ENCODE measurements at regions not wholly inside any gene's neighbourhood (a gene's known extent, or its start where the extent isn't known, plus 50 kb on each side); places are given as distances from the start of the nearest gene placed in this dataset.

- Histone ChIP-seq H3K9me3 (ENCODE audit: low read depth, low read length) (no peaks in the 10 kb centered on the region), H3K9ac (ENCODE audit: insufficient read length) (no peak overlapping the region), H3K36me3 (ENCODE audit: insufficient read depth, low read length) (no peaks in the 10 kb centered on the region), H3K27ac (no peak overlapping the region), H3K4me3 (no peak overlapping the region)
- no peak for TF ChIP-seq EZH2 (IDR thresholded peaks at IDR 0.05)
- no peak for TF ChIP-seq FOXP2 (optimal IDR thresholded peaks at IDR 0.05; ENCODE audit: control extremely low read depth, extremely low read length, insufficient read depth)
- TF ChIP-seq POLR2AphosphoS5 (IDR thresholded peaks at IDR 0.05; ENCODE audit: borderline replicate concordance, low read depth, low read length): no peak
- no peak for DNase-seq (ENCODE audit: low read depth, low spot score)
Measured at GRCh38 chr6:164005004-164005711, 590.6 kb downstream of the QKI start.

DNA sequence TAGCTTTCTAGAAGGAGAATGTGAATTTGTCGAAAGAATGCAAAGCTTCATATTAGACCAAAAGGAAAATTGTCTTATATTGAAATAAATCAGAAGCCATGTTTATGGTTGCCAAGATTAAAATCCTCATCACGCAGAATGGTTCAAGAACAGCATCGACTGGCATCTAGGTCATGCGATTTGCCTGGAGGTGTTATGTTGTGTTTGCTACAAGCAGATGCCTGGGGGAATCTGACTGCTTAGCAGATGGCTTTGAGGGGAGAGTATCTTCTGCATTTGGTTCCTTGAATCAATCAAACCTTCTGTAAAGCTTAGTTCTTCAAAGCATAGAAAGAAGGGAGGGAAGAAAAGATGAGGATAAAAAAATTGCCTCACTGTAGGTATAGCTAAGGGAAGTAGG is 585.8 kb downstream of the QKI start:
- Histone ChIP-seq H3K9me3 (ENCODE audit: low read depth, low read length) (no peaks in the 10 kb centered on the region), H3K9ac (ENCODE audit: insufficient read length) (no peak overlapping the region), H3K4me3 (no peak overlapping the region), H3K36me3 (ENCODE audit: insufficient read depth, low read length) (no peaks in the 10 kb centered on the region), H3K27ac (no peak overlapping the region)
- no peak for DNase-seq (ENCODE audit: low read depth, low spot score)
- TF ChIP-seq EZH2 (IDR thresholded peaks at IDR 0.05) (no peak), FOXP2 (optimal IDR thresholded peaks at IDR 0.05; ENCODE audit: control extremely low read depth, extremely low read length, insufficient read depth) (no peak), POLR2AphosphoS5 (IDR thresholded peaks at IDR 0.05; ENCODE audit: borderline replicate concordance, low read depth, low read length) (no peak)

DNA sequence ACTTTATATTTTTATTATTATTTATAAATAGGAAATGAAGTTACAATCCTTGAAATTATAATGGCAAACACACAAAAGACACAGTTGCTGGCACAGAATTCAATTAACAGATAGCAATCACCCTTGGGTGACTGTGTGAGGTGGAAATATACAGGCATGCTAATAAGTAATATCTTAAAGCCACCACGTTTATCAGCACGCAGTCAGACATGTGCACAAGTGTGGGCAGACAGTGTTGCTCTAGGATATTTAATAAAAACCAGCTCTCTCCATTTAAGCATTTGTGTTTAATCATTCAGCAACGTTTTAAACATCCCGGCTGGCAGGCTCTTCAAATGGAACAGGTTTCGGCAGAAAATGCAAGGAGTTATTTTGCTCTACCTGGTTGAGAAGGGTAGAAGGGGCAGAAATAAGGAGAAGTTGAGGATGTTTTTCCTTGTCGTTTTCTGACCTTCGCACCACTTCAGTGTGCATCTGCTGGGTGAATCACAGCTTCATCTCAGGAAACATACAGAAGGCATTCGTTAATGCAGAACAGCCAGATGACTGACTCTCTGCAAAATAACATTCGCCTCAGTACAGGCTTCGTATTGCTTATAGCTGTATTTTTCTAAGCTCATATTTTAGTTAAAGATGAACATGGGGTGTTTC is 585.1 kb downstream of the QKI start:
- no peak overlapping the region for H3K27ac ChIP-seq
- H3K9ac ChIP-seq (ENCODE audit: insufficient read length): no peak overlapping the region
- DNase-seq (ENCODE audit: low read depth, low spot score): no peak

DNA sequence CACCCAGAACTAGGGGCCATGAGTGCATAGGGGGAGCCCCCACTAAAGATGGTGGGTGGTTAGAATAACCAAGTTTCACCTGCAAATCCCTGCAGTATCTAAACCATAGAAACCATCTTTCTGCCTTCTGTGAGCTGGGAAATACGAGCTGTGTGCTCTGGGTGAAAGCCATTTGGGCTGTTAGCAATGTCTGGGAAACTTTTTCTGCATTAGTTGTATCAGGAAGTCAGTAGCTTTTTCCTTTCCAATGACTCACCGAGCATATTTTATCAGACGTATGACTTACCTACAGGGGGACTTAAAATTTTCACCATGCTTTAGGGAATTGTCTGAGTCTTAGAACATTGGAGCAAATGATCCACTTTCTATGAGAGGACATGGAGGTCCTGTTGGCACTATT is 584.0 kb downstream of the QKI start:
- no peak for TF ChIP-seq FOXP2 (optimal IDR thresholded peaks at IDR 0.05; ENCODE audit: control extremely low read depth, extremely low read length, insufficient read depth)
- Histone ChIP-seq H3K27ac (no peak overlapping the region), H3K9me3 (ENCODE audit: low read depth, low read length) (no peaks in the 10 kb centered on the region), H3K9ac (ENCODE audit: insufficient read length) (no peak overlapping the region), H3K36me3 (ENCODE audit: insufficient read depth, low read length) (no peaks in the 10 kb centered on the region), H3K4me3 (no peak overlapping the region)
- no peak for DNase-seq (ENCODE audit: low read depth, low spot score)

More for the DNA sequence above, 585.1 kb downstream of the QKI start:
- Histone ChIP-seq H3K9me3 (ENCODE audit: low read depth, low read length) (no peaks in the 10 kb centered on the region), H3K36me3 (ENCODE audit: insufficient read depth, low read length) (no peaks in the 10 kb centered on the region), H3K4me3 (no peak overlapping the region)
- TF ChIP-seq FOXP2 (optimal IDR thresholded peaks at IDR 0.05; ENCODE audit: control extremely low read depth, extremely low read length, insufficient read depth) (no peak), EZH2 (IDR thresholded peaks at IDR 0.05) (no peak), POLR2AphosphoS5 (IDR thresholded peaks at IDR 0.05; ENCODE audit: borderline replicate concordance, low read depth, low read length) (no peak)

- Histone ChIP-seq H3K27ac (no peak overlapping the region), H3K9me3 (ENCODE audit: low read depth, low read length) (no peaks in the 10 kb centered on the region), H3K9ac (ENCODE audit: insufficient read length) (no peak overlapping the region), H3K36me3 (ENCODE audit: insufficient read depth, low read length) (no peaks in the 10 kb centered on the region), H3K4me3 (no peak overlapping the region)
- no peak for TF ChIP-seq EZH2 (IDR thresholded peaks at IDR 0.05)
- TF ChIP-seq POLR2AphosphoS5 (IDR thresholded peaks at IDR 0.05; ENCODE audit: borderline replicate concordance, low read depth, low read length): no peak
- no peak for TF ChIP-seq FOXP2 (optimal IDR thresholded peaks at IDR 0.05; ENCODE audit: control extremely low read depth, extremely low read length, insufficient read depth)
- no peak for DNase-seq (ENCODE audit: low read depth, low spot score)
Measured at GRCh38 chr6:163996491-163996890, 582.0 kb downstream of the QKI start.

- TF ChIP-seq EZH2 (IDR thresholded peaks at IDR 0.05): no peak
- no peak for TF ChIP-seq POLR2AphosphoS5 (IDR thresholded peaks at IDR 0.05; ENCODE audit: borderline replicate concordance, low read depth, low read length)
- no peak for TF ChIP-seq FOXP2 (optimal IDR thresholded peaks at IDR 0.05; ENCODE audit: control extremely low read depth, extremely low read length, insufficient read depth)
- no peaks in the 10 kb centered on the region for H3K36me3 ChIP-seq (ENCODE audit: insufficient read depth, low read length)
- no peak overlapping the region for H3K4me3 ChIP-seq
- DNase-seq (ENCODE audit: low read depth, low spot score): no peak
- H3K9ac ChIP-seq (ENCODE audit: insufficient read length): no peak overlapping the region
- no peaks in the 10 kb centered on the region for H3K9me3 ChIP-seq (ENCODE audit: low read depth, low read length)
- no peak overlapping the region for H3K27ac ChIP-seq
Measured at GRCh38 chr6:163994566-163994965, 580.0 kb downstream of the QKI start.

DNA sequence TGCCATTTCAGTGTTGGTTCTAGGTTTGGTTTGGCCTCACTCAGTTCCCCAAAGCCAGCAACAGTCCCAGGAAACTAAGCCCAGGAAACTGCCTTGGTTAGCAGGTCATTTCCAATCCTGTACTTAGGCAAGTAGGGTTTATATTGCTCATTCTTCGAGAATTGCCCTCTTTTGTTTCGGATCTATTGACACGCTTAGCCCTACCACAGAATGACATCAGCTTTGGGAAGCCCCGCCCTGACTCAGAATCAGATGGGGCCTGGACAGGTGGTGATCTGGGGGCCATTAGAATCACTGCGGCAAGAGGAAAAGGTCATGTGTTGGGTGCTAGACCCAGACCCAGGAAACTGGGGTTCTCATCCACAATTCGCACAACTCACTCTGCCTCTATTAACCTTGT is 578.2 kb downstream of the QKI start:
- H3K27ac ChIP-seq: no peak overlapping the region
- no peak overlapping the region for H3K4me3 ChIP-seq
- no peaks in the 10 kb centered on the region for H3K9me3 ChIP-seq (ENCODE audit: low read depth, low read length)
- H3K9ac ChIP-seq (ENCODE audit: insufficient read length): no peak overlapping the region
- H3K36me3 ChIP-seq (ENCODE audit: insufficient read depth, low read length): no peaks in the 10 kb centered on the region
- DNase-seq (ENCODE audit: low read depth, low spot score): no peak
- TF ChIP-seq EZH2 (IDR thresholded peaks at IDR 0.05): no peak
- TF ChIP-seq FOXP2 (optimal IDR thresholded peaks at IDR 0.05; ENCODE audit: control extremely low read depth, extremely low read length, insufficient read depth): no peak
- no peak for TF ChIP-seq POLR2AphosphoS5 (IDR thresholded peaks at IDR 0.05; ENCODE audit: borderline replicate concordance, low read depth, low read length)

DNA sequence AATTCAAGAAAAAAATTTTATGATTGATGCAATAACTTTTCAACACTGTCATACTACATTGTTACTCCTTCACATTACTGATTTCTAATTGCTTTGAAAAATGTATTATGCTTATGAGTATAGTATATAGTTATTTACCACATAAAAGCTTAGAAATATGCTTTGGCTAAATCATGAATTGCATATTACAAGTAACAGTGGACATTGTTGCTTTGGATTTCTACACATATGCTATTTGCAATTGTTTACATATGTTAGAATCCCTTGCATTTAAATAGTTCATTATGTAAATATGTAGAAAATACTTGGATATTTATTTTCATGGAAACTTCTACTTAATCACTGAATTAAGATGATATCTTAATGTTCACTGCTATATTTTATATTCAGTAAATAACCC is 577.5 kb downstream of the QKI start:
- Histone ChIP-seq H3K4me3 (no peak overlapping the region), H3K9me3 (ENCODE audit: low read depth, low read length) (no peaks in the 10 kb centered on the region), H3K36me3 (ENCODE audit: insufficient read depth, low read length) (no peaks in the 10 kb centered on the region), H3K9ac (ENCODE audit: insufficient read length) (no peak overlapping the region), H3K27ac (no peak overlapping the region)
- DNase-seq (ENCODE audit: low read depth, low spot score): no peak
- TF ChIP-seq POLR2AphosphoS5 (IDR thresholded peaks at IDR 0.05; ENCODE audit: borderline replicate concordance, low read depth, low read length): no peak
- TF ChIP-seq EZH2 (IDR thresholded peaks at IDR 0.05): no peak
- no peak for TF ChIP-seq FOXP2 (optimal IDR thresholded peaks at IDR 0.05; ENCODE audit: control extremely low read depth, extremely low read length, insufficient read depth)
